ENCODE measurements at regions not wholly inside any gene's neighbourhood (a gene's known extent, or its start where the extent isn't known, plus 50 kb on each side); places are given as distances from the start of the nearest gene placed in this dataset.

- Histone ChIP-seq H3K27me3 (ENCODE audit: control insufficient read depth, insufficient read depth, low read length) (no peaks in the 10 kb centered on the region), H3K4me3 (ENCODE audit: low read depth, low read length) (no peak overlapping the region), H3K36me3 (ENCODE audit: control insufficient read depth, insufficient read depth, low read length) (no peaks in the 10 kb centered on the region)
- no peak for DNase-seq (ENCODE audit: low read depth)
- no peak for TF ChIP-seq CTCF (IDR thresholded peaks at IDR 0.05; ENCODE audit: insufficient read depth, low read length, poor library complexity, severe bottlenecking)
Observed at GRCh38 chr13:80562433-80563156, 221.7 kb upstream of the SPRY2 start.

- Histone ChIP-seq H3K36me3 (ENCODE audit: control insufficient read depth, insufficient read depth, low read length) (no peaks in the 10 kb centered on the region), H3K27me3 (ENCODE audit: control insufficient read depth, insufficient read depth, low read length) (no peaks in the 10 kb centered on the region), H3K4me3 (ENCODE audit: low read depth, low read length) (no peak overlapping the region)
- no peak for TF ChIP-seq CTCF (IDR thresholded peaks at IDR 0.05; ENCODE audit: insufficient read depth, low read length, poor library complexity, severe bottlenecking)
- DNase-seq (ENCODE audit: low read depth) = no peak
Observed at GRCh38 chr13:80560609-80561008, 219.7 kb upstream of the SPRY2 start.

GRCh38 chr13:80559944-80560343 is 219.0 kb upstream of the SPRY2 start:
- Histone ChIP-seq H3K4me3 (ENCODE audit: low read depth, low read length) (no peak overlapping the region), H3K36me3 (ENCODE audit: control insufficient read depth, insufficient read depth, low read length) (no peaks in the 10 kb centered on the region), H3K27me3 (ENCODE audit: control insufficient read depth, insufficient read depth, low read length) (no peaks in the 10 kb centered on the region)
- TF ChIP-seq CTCF (IDR thresholded peaks at IDR 0.05; ENCODE audit: insufficient read depth, low read length, poor library complexity, severe bottlenecking) = no peak
- no peak for DNase-seq (ENCODE audit: low read depth)

- Histone ChIP-seq H3K27me3 (ENCODE audit: control insufficient read depth, insufficient read depth, low read length) (no peaks in the 10 kb centered on the region), H3K36me3 (ENCODE audit: control insufficient read depth, insufficient read depth, low read length) (no peaks in the 10 kb centered on the region), H3K4me3 (ENCODE audit: low read depth, low read length) (no peak overlapping the region)
- TF ChIP-seq CTCF (IDR thresholded peaks at IDR 0.05; ENCODE audit: insufficient read depth, low read length, poor library complexity, severe bottlenecking) = no peak
- no peak for DNase-seq (ENCODE audit: low read depth)
Observed at GRCh38 chr13:80558074-80558473, 217.1 kb upstream of the SPRY2 start.

GRCh38 chr13:80555796-80556678 is 215.1 kb upstream of the SPRY2 start:
- Histone ChIP-seq H3K36me3 (ENCODE audit: control insufficient read depth, insufficient read depth, low read length) (no peaks in the 10 kb centered on the region), H3K27me3 (ENCODE audit: control insufficient read depth, insufficient read depth, low read length) (no peaks in the 10 kb centered on the region), H3K4me3 (ENCODE audit: low read depth, low read length) (no peak overlapping the region)
- DNase-seq (ENCODE audit: low read depth) = no peak
- no peak for TF ChIP-seq CTCF (IDR thresholded peaks at IDR 0.05; ENCODE audit: insufficient read depth, low read length, poor library complexity, severe bottlenecking)
